ENCODE measurements at regions not wholly inside any gene's neighbourhood (a gene's known extent, or its start where the extent isn't known, plus 50 kb on each side); places are given as distances from the start of the nearest gene placed in this dataset.

DNA sequence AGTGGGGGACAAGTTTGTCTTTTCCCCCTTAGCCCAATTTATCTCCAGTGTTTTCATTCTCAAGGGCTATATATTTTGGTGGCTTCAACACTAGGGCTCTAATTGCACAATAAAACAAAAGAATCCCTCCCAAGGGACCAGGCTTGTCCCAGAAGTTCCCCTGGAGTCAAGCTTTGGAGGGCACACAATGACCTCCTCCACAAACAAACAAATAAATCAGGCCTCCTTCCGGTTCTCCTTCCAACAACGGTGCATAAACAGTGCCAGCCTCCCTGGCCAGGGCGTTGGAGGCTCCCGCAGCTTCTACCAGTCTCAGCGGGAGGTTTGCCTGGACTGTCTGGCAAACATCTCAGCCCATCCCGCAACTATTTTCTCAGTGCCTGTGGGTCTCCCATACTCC lies 188.0 kb upstream of the FOXF1 start:
- TF ChIP-seq, protein P1, sequence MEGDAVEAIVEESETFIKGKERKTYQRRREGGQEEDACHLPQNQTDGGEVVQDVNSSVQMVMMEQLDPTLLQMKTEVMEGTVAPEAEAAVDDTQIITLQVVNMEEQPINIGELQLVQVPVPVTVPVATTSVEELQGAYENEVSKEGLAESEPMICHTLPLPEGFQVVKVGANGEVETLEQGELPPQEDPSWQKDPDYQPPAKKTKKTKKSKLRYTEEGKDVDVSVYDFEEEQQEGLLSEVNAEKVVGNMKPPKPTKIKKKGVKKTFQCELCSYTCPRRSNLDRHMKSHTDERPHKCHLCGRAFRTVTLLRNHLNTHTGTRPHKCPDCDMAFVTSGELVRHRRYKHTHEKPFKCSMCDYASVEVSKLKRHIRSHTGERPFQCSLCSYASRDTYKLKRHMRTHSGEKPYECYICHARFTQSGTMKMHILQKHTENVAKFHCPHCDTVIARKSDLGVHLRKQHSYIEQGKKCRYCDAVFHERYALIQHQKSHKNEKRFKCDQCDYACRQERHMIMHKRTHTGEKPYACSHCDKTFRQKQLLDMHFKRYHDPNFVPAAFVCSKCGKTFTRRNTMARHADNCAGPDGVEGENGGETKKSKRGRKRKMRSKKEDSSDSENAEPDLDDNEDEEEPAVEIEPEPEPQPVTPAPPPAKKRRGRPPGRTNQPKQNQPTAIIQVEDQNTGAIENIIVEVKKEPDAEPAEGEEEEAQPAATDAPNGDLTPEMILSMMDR (optimal IDR thresholded peaks at IDR 0.05 in 1 of 3, IDR thresholded peaks at IDR 0.05 in 1 of 3, conservative IDR thresholded peaks at IDR 0.05 in 1 of 3; ENCODE audit: extremely low read depth in 1 of 3, insufficient read depth in 2 of 3, low read length in 3 of 3) = no peak
- no peak for TF ChIP-seq EZH2 (IDR thresholded peaks at IDR 0.05; ENCODE audit: low read length)

Measured in keratinocyte (primary cell).